OCI-LY7 (cell line): ENCODE measurements at regions not wholly inside any gene's neighbourhood (a gene's known extent, or its start where the extent isn't known, plus 50 kb on each side); places are given as distances from the start of the nearest gene placed in this dataset.

ENCODE experiments used
- BruUV-seq: library from RNA; stranded (reverse); fragments of 400-500 nt; replicated peaks from 2 replicates; lab custom pipeline; 2021; lab: Mats Ljungman, UMichigan
- CTCF ChIA-PET: fragments of 300-600 bp; sonication (Branson Sonifier 250); formaldehyde crosslinking; loops from one replicate; lab custom pipeline; 2022; ENCODE audit warnings: antibody characterized with exemption; ENCODE audit not compliant: unreplicated experiment; lab: Charles Lee
- POLR2A ChIA-PET: fragments of 300-600 bp; sonication (Branson Sonifier 250); formaldehyde crosslinking; loops from one replicate; lab custom pipeline; 2022; ENCODE audit warnings: antibody characterized with exemption; lab: Charles Lee
- DNase-seq: peaks from one replicate; pipeline ENCODE4 v3.0.0-alpha.2; 2015; ENCODE audit warnings: low spot score
- H2AFZ ChIP-seq: fragments of 200-600 bp; sonication (generic), shearing (Covaris generic); 2 replicates; pipeline ENCODE4 v1.6.1; 2014; ENCODE audit warnings: mild to moderate bottlenecking, antibody characterized with exemption, low read length, moderate library complexity
- H3K27ac ChIP-seq: fragments of 200-600 bp; sonication (generic); 2 replicates; pipeline ENCODE4 v1.5.1; 2014; ENCODE audit warnings: mixed run types, low read depth, mild to moderate bottlenecking, moderate library complexity, low read length, inconsistent platforms; ENCODE audit not compliant: poor library complexity, severe bottlenecking
- H3K36me3 ChIP-seq: fragments of 200-600 bp; sonication (generic); 2 replicates; pipeline ENCODE4 v1.6.1; 2014; ENCODE audit warnings: mild to moderate bottlenecking, antibody characterized with exemption, low read length, moderate library complexity, mixed read lengths; ENCODE audit not compliant: insufficient read depth
- H3K4me1 ChIP-seq: fragments of 200-600 bp; sonication (generic); 2 replicates; pipeline ENCODE4 v1.5.1; 2014; ENCODE audit warnings: mild to moderate bottlenecking, low read length; ENCODE audit not compliant: insufficient read depth, poor library complexity, severe bottlenecking
- H3K4me2 ChIP-seq: fragments of 200-600 bp; sonication (generic); 2 replicates; pipeline ENCODE4 v1.6.1; 2014; ENCODE audit warnings: mild to moderate bottlenecking, low read length
- H3K4me3 ChIP-seq: fragments of 200-600 bp; sonication (generic); 2 replicates; pipeline ENCODE4 v1.5.1; 2014; ENCODE audit warnings: mild to moderate bottlenecking, low read depth, low read length; ENCODE audit not compliant: poor library complexity, severe bottlenecking
- H3K79me2 ChIP-seq: fragments of 200-600 bp; sonication (generic); 2 replicates; pipeline ENCODE4 v1.6.1; 2016; ENCODE audit warnings: low read depth, mild to moderate bottlenecking, low read length, moderate library complexity, mixed read lengths; ENCODE audit not compliant: insufficient read depth
- H3K9me2 ChIP-seq: fragments of 200-600 bp; sonication (generic); 2 replicates; pipeline ENCODE4 v1.6.1; 2016; ENCODE audit warnings: mild to moderate bottlenecking, low read length, mixed read lengths; ENCODE audit not compliant: insufficient read depth
- H3K9me3 ChIP-seq: fragments of 200-600 bp; sonication (generic); 2 replicates; pipeline ENCODE4 v1.6.1; 2014; ENCODE audit warnings: mild to moderate bottlenecking, mixed run types, low read length, mixed read lengths
- H4K20me1 ChIP-seq: fragments of 200-600 bp; sonication (generic); 2 replicates; pipeline ENCODE4 v1.6.1; 2014; ENCODE audit warnings: mild to moderate bottlenecking, antibody characterized with exemption, low read length, moderate library complexity, mixed read lengths; ENCODE audit not compliant: insufficient read depth
- EZH2phosphoT487 ChIP-seq: fragments of 200-600 bp; sonication (generic); IDR thresholded peaks from 2 replicates; pipeline ENCODE4 v1.6.1; 2018; ENCODE audit warnings: low read depth, borderline replicate concordance, mild to moderate bottlenecking, mixed run types, antibody characterized with exemption, low read length, moderate library complexity, mixed read lengths
- intact Hi-C: fragments of 100-400 bp; cut with micrococcal nuclease; formaldehyde crosslinking; loops from one replicate; pipeline ENCODE4 v1.10.0; 2022; ENCODE audit not compliant: unreplicated experiment
- TF ChIP-seq, protein P1 (sequence below): fragments of 200-600 bp; sonication (generic); conservative IDR thresholded peaks from 2 replicates; pipeline ENCODE4 v1.5.1; 2014; ENCODE audit warnings: mild to moderate bottlenecking, antibody characterized with exemption, low read length, moderate library complexity, mixed read lengths

DNA sequence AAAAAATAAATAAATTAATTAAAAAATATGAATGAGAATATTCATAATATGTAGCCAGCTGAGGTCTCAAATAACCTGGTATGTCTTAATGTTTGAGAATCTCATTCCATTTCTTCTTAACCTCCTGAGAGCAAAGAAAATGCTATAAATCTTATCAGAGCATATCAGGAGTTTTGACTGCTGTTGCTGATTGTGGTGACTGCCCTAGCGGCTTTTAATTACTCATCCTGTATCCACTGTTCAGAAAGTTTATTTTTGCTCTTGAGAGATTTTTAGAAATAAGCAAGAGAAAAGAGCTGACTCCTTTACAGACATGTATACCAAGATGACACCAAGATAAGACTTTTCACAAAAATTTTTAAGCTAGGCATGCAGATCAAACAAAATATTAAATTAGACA, 454.8 kb upstream of the CBLB start:
- Histone ChIP-seq H2AFZ (no peak overlapping the region), H3K4me3 (no peak overlapping the region), H3K9me3 (peaks cover 12% of the 10 kb centered on the region), H3K4me2 (no peak overlapping the region), H4K20me1 (no peaks in the 10 kb centered on the region), H3K4me1 (no peaks in the 10 kb centered on the region), H3K9me2 (no peaks in the 10 kb centered on the region), H3K27ac (no peak overlapping the region), H3K79me2 (no peaks in the 10 kb centered on the region), H3K36me3 (no peaks in the 10 kb centered on the region)
- no peak for TF ChIP-seq EZH2phosphoT487
- TF ChIP-seq, protein P1, sequence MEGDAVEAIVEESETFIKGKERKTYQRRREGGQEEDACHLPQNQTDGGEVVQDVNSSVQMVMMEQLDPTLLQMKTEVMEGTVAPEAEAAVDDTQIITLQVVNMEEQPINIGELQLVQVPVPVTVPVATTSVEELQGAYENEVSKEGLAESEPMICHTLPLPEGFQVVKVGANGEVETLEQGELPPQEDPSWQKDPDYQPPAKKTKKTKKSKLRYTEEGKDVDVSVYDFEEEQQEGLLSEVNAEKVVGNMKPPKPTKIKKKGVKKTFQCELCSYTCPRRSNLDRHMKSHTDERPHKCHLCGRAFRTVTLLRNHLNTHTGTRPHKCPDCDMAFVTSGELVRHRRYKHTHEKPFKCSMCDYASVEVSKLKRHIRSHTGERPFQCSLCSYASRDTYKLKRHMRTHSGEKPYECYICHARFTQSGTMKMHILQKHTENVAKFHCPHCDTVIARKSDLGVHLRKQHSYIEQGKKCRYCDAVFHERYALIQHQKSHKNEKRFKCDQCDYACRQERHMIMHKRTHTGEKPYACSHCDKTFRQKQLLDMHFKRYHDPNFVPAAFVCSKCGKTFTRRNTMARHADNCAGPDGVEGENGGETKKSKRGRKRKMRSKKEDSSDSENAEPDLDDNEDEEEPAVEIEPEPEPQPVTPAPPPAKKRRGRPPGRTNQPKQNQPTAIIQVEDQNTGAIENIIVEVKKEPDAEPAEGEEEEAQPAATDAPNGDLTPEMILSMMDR, result no peak
- POLR2A ChIA-PET, result no interaction called here
- CTCF ChIA-PET, result no interaction called here
- BruUV-seq, result no TSS peak
- DNase-seq, result no peak
- intact Hi-C loops, result no loop called here

DNA sequence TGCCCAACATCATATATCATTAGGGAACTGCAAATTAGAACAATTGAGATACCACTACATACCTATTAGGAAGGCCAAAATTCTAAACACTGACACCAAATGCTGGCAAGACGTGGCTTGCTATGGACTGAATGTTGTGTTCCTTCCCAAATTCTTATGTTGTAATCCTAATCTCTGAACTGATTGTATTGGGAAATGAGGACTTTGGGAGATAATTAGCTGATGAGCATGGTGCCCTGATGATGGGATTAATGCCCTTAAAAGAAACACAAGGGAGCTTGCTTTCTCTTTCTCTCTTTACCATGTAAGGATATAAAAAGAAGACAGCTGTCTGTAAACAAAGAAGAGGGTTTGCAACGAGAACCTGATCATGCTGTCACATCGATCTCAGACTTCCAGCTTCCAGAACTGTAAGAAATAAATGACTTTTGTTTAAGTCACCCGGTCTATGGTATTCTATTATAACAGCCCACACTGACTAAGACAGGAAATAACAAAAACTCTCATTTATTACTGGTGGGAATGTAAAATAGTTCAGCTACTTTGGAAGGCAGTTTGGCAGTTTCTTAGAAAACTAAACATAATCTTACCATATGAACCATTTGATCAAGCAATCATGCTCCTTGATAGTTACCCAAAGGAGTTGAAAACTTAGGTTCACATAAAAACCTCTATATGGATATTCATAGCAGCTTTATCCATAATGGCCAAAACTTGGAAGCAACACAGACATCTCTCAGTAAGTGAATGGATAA, 458.3 kb upstream of the CBLB start:
- intact Hi-C loops, result no loop called here
- no peaks in the 10 kb centered on the region for H3K79me2 ChIP-seq
- no peaks in the 10 kb centered on the region for H3K36me3 ChIP-seq
- no peak overlapping the region for H2AFZ ChIP-seq
- DNase-seq, result no peak
- BruUV-seq, result no TSS peak
- 0 out of 2 replicates have a peak, but pooled peaks cover 6% of the 10 kb centered on the region for H3K9me2 ChIP-seq
- no peak overlapping the region for H3K4me3 ChIP-seq
- ChIA-PET CTCF (no interaction called here), POLR2A (interaction anchor here (0.6 to 1.0 kb wide), 4 partner anchors 11 to 100 kb away, joined by 3 to 4 read pairs (median 3); no protein-coding TSS in a partner anchor)
- H3K4me1 ChIP-seq, result no peaks in the 10 kb centered on the region
- H3K27ac ChIP-seq, result no peak overlapping the region
- H3K9me3 ChIP-seq, result peaks cover 12% of the 10 kb centered on the region
- TF ChIP-seq, protein P1, result no peak
- TF ChIP-seq EZH2phosphoT487, result no peak
- H3K4me2 ChIP-seq, result no peak overlapping the region
- no peaks in the 10 kb centered on the region for H4K20me1 ChIP-seq

DNA sequence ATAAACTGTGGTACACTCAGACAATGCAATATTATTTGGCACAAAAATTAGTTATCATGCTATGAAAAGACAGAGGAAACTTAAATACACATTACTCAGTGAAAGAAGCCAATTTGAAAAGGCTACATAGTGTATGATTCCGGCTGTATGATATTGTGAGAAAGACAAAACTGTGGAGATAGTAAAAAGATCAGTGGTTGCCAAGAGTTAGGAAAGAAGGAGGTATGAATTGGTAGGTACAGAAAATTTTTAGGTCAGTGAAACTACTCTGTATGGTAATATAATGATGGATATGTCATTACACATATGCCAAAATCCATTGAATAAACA, 458.8 kb upstream of the CBLB start:
- H3K4me3 ChIP-seq, result no peak overlapping the region
- BruUV-seq, result no TSS peak
- no peak overlapping the region for H3K27ac ChIP-seq
- H3K9me3 ChIP-seq, result peaks cover 12% of the 10 kb centered on the region
- 0 out of 2 replicates have a peak, but pooled peaks cover 6% of the 10 kb centered on the region for H3K9me2 ChIP-seq
- H4K20me1 ChIP-seq, result no peaks in the 10 kb centered on the region
- H3K4me1 ChIP-seq, result no peaks in the 10 kb centered on the region
- DNase-seq, result no peak
- H3K36me3 ChIP-seq, result no peaks in the 10 kb centered on the region
- POLR2A ChIA-PET, result interaction anchor here (0.6 to 1.0 kb wide), 3 partner anchors 12 to 95 kb away, joined by 3 read pairs; no protein-coding TSS in a partner anchor
- TF ChIP-seq, protein P1, result no peak
- TF ChIP-seq EZH2phosphoT487, result no peak
- H3K4me2 ChIP-seq, result no peak overlapping the region
- CTCF ChIA-PET, result no interaction called here
- H3K79me2 ChIP-seq, result no peaks in the 10 kb centered on the region
- H2AFZ ChIP-seq, result no peak overlapping the region
- intact Hi-C loops, result no loop called here
